CD4-positive, alpha-beta T cell treated with Interleukin-4 for 1 hour (primary cell): ENCODE measurements at regions not wholly inside any gene's neighbourhood (a gene's known extent, or its start where the extent isn't known, plus 50 kb on each side); places are given as distances from the start of the nearest gene placed in this dataset.

Source experiments
- DNase-seq, 2 donors: peaks; one replicate each; pipeline ENCODE4 v3.0.0-alpha.2; 2020 to 2022

DNA sequence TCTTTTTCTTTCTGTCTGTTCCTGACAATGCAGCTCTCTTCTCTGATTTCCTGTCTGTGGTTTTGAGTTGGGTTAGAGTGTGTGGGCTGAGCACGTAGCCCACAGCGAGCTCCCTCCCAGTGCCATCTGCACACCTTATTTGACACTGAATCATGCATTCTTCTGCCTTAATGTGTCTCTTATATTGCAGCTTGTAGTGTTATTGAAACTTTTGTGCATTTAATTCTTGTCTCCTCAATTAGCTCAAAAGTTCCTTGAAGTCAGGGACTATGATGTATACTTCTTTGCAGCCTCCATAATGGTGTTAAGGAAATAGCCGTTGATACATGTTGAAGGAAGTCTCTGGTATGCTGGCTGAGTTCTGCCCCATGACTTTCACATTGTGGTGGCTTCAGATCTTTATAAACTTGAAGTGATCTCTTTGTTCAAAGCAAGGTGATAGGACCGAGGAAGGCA lies 576.2 kb upstream of the CLINT1 start:
- peak in 1 of 2 donors; percentile 15 for DNase-seq

DNA sequence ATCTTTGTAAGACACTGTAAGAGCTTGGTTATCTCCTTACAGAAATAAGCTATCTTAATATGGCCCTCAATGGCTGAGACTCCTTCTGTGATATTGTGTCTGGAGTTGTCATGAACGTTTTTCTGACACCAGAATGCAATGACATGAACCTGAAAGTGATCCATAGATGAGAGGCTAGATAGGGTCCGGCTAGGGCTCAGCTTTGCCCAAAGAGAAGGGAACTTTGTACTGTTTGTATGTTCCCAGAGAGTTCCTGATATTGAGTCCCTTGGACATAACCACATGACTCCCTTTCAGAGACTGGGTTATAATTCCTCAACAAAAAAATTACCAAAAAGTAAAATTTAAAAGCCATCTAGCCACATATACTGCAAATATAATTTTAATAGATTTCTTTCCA lies 575.8 kb upstream of the CLINT1 start:
- no peak for DNase-seq

DNA sequence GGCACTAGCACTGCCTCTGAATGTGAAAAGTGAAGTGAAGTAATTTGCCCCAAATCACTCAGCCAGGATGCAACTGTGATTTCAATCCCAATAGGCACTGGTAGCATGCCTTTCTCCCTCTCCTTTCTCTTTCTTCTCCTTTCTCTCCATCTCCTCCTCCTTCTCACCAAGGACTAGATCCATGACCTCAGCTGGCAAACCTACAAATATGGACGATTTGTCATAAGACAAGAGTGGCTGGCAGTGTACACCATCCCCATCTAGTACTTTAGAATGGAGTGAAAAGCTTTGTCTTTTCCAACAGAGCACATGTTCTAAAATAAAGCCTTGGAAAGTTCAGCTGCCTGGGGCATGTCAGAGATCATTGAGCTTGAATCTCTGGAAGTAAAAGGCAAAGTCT lies 574.7 kb upstream of the CLINT1 start:
- no peak for DNase-seq

DNA sequence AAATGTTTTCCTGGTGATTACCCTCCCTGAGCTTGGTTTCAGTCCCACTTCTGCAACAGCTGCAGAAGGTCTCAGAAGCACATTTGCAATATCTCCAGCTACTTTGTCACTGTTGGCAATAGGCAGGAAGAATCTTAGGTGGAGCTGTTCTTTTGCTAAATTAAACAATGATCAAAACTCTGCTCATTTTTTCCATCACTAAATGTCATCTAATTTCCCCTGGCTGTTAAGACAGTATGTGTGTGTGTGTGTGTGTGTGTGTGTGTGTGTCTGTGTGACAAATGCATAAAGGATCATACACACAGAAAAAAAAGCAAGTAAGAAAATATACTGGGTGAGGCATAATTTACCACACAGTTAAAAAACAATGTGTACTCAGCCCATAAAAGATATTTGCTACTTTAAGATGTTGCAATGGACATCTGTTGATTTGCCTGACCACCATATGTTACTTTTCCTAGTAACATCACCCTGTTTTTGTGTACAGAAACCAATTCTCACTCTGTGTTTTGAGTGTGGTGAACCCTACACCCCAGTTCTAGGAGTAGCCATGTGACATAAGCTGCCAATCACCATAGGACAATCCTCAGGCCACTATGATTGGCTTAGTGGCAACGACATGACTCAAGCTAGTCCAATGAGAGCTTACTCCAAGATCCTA lies 572.6 kb upstream of the CLINT1 start:
- no peak for DNase-seq

DNA sequence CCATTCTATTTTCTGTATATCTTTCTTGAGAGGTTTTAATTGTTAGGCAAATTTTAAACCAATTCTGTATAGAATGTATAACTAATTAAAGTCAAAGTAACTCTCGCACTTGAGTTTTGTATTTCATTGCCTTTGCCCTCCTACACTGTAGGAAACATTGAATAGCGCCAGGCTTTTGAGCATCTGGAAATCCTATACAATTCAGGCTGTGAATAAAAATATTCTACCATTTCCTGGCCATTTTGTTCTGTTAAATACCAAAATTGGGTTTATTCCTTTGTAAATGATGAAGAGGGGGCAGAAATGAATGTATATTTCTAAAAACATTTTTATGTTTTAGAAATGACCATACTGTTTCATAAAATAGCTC lies 571.8 kb upstream of the CLINT1 start:
- DNase-seq = no peak

DNA sequence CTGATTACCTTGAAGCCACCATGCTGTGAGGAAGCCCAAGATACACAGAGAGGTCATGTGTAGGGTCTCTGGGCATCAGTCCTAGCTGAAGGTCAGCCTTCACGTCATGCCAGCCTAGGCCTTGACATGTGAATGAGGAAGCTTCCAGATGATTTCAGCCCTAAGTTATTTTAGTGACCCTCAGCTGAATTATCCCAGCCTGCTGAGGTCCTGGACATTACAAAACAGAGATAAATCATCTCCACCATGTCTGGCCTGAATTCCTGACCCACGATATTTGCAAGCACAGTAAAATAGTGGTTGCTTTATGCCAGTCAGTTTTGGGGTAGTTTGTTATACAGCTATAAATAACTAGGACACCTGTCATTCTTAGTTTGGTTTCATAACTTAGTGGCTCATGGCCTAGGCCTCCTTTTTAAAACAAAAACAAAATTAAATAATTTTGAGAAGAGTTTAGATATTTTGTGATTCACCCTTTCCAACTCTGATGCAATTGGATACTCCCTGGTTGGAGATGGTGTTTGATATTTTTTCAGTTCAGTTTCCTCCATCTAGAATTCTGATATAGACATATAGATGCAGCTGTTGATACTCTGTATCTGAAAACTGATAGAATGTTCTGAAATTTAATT lies 571.3 kb upstream of the CLINT1 start:
- DNase-seq = no peak

DNA sequence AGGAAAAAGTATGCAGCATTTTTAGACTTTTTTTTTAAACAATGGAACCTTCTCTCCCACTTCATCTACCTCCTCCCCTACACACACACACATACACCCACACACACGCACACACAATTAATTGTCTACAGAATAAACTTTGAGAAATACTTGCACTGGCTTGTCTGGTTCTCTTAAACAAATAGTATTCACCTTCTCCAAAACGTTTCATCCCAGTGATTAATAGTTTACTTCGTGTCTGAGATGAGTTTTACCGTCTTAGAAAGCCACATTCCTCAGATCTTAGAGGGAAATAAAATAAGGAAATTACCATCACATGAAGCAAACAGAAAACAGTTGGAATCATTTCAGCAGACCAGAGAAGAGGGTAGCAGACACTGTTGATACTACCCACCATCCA lies 570.6 kb upstream of the CLINT1 start:
- no peak for DNase-seq

DNA sequence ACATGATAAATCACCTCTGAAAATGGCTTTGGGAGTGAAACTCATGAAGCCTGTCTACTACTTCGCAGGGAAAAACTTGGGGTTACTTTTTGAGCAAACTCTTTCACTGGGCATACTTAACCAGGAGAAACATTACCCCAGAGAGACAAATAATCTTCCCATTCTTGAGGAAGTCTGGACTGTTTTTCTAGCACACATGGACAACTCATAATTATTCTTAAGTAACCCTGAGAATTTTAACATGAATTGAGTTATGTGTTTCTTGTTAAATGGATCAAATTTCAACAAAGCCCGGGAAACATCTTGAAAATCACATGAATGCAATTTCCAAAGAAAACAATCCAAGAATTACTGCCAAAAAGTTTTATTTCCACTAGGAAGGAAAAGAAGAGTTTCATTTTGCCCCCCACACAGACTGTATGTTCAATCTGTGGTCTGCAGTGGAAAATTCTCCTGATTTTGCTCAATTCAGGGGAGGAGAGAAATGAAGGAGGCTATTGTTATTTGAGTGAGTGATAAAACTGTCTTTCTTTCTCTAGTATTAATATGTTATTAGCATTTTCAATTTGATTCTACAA lies 564.8 kb upstream of the CLINT1 start:
- no peak for DNase-seq

DNA sequence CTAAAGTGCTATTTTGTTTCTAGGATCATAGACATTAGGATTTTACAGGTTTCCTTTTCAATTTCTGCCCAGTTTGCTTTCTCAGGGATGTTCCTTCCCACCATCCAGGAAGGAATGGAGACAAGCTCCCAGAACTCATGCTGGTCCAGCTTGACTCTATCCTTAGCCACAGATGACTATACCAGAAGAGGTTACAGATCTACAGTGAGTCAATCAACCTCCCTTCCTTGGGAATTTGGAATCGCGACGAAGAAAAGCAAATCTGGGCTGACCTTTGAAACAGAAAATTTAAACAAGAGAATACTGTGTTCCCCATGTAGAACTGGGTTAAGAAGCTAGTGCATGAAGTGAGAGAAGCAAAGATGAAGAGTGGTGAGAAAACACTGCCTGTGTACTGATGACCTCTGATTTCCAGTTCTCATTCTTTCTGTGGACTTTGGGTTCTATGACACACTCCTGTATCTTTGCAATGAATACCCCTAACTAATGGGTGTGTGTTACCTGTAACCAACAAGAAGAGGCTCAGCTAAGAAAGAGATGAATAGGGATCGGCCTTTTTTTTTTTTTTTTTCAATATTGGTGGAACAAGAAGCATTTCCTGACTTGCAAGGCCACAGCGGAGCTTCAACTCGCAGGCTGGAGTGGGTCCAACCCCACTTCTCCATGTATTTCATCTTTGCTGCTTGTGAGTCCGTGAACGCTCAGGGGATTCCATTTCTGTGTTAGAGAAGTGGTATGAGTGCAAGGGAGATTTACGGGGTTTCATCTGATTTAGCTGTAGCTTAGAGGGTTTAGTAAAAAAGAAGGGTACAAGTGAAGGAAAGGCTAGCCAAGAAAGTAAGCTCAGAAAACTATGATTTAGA lies 563.9 kb upstream of the CLINT1 start:
- no peak for DNase-seq

DNA sequence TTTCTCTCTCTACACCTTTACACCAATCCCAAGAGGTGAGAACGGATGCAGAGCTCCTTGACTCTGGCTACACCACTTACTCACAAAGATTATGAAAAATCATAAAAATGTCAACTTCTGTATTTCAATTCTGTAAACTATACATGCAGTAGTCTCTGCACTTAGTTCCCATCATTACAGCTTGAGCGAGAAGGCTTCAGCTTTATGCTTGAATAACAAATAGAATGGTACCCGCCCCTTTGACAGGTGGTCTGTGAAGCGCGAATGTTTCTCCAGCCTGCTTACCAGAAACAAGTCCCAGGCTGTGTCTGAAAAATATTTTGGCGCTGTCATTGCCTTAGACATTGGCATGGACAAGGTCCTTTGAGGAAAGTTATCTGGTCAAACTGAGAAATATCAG lies 562.4 kb upstream of the CLINT1 start:
- DNase-seq = no peak

DNA sequence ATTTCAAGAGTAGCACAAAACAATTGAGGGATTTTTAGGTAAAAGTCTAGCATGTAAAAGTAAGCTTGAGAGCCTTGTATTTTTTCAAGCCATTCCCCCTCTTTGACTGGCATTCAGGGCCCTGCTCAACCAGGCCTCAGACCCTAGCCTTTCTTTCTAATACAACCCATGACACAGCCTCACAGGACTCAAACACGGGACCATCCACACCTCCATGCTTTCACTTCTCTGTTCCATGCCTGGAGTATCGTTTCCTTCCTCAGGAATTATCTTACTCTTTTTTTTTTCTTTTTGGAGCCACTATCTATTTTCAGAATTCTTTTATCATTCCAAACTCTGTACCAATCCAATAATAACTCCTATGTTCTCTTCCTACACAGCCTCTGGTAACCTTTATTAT lies 560.2 kb upstream of the CLINT1 start:
- DNase-seq = no peak

DNA sequence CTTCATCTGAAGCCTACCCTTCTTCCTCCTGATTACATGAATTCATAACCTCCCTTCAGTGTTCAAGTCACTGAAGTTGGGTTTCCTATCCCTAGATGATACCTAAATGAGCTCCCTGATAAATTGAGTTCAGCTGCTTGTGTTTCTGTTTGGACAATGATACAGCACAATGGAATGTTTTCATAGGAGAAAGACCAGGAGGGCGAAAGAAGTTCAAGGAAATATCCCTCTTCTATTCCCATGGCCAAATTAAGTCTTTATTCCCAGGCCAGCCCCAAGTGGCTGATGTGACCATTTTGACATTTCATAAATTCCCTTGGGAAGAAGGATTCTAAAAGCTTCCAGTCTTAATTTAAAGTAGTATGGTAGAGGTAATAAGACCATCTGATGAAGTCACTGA lies 555.8 kb upstream of the CLINT1 start:
- no peak for DNase-seq

DNA sequence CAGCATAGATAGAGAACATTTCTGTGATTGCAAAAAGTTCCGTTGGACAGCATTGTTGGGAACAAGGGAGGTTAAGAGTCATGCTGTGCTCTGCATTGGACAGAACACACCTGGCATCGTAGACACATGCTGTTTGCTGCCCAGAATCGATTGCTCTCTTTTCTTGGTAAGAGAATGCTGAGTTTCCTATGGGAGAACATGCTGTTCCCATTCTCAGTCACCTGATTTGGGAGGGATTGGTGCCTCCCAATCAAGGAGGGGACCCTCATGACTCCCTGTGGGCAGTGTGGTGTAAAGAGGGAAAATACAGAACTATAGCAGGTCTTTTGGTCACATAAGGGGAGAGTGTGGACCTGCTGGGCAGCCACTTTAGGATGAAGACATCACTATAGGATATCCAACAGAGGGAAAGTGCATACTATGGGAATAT lies 555.4 kb upstream of the CLINT1 start:
- no peak for DNase-seq

DNA sequence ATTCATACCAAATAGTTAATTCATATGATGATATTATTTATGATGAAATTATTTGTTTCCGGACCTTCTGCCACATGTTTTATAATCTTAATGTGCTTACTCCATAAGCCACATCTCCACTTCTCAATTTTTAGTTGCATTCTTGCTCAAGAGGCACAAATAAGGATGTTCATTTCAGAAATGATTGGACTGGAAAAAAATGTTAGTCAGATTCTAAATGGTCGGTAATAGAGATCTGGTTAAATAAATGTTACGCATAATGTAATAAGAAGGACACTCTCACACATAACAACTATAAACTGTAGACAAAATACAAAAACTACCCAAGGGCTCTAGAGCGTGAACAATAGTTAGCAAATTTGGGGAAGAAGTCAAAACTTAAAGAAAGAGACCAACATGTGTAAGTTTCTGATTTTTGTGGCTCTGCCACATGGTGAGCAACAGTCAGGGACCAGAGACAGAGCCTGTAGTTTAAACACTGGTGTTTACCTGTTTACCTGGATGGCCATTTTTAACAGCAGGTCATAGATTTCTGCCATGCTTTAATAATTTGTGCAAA lies 554.3 kb upstream of the CLINT1 start:
- peak in 1 of 2 donors; percentile 2 for DNase-seq

DNA sequence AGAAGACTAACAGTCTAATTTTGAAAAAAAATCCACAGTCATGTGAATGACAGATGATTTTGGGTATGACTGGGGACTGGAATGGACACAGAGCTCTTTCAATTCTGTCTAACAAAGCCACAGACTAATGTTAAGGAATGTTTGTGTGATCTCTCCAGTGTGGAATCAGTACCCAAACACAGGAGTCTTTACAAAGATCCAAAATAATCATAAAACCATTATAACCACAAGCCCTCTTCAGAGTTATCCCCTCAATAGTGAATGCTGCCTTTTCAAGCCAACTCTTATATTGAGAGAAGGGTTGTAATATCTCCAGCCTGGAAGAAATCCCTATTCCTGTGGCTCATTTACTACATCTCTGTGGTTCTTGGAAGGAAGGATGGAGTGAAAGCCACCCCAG lies 552.0 kb upstream of the CLINT1 start:
- DNase-seq = no peak

DNA sequence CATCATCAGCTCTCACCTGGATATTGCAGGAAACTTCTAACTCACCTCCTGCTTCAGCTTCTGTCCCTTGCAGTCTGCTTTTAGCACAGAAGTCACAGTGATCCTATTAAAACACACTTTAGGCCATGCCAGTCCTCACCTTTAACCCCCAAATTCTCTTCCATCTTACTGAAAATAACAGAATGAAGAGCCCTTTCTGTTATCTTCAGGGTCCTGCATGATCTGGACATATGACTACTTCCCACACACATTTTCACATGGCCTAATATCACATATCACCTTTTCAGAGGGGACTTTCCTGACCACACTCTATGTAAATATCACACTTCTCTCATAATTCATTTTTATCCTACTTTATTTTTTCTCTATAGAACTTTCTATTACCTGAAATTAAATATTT lies 550.6 kb upstream of the CLINT1 start:
- DNase-seq = no peak

DNA sequence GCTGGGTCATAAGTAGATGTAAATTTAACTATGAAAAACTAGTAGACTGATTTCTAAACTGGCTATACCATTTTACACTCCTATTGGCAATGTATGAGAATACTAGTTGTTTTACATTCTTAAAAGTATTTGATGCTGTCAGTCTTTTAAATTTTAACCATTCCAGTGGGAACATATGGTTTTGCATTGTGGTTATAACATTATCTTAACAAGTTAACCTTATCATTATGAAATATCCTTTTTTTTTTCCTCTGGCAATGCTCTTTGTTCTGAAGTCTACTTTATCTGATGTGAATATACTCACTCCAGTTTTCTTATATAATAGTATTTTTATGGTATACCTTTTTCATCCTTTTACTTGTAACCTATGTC lies 548.9 kb upstream of the CLINT1 start:
- no peak for DNase-seq

DNA sequence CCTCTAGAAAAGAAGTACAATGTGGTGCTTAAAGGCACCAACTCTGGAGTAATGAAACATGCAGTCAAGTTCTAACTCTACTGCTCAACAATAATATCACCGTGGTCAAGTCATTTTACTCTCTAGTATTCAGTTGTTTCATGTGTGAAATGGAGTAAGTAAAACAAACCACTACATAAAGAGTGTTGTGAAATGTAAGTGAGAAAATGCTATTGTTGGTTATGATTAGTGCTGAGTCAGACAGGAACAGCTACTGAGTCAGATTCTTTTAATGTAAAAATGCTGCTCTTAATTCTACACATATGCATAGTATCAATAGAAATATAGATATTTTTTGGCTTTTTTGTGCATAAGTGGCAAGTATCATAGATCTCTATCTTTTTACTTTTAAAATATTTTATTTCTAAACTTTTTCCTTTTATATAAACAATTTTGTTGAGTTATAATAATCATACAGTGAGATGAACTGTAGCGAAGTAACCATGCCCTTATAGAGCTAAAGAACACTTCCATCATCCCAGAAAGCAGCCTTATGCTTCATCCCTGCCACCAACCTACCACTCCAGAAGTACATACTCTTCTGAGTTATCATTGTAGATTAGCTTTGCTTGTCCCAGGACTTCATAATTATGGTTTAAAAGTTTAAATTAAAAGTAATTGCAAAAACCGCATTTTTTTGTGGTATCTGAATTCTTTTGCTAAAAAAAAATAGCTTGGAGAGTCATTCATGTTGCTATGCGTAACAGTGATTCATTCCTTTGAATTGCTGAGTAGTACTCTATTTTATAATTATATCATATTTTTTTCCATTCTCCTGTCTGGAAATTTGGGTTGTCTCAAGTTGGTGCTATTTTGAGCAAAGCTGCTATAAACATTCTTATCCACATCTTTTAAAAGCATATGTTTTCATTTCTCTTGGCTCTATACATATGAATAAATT lies 548.2 kb upstream of the CLINT1 start:
- no peak for DNase-seq

DNA sequence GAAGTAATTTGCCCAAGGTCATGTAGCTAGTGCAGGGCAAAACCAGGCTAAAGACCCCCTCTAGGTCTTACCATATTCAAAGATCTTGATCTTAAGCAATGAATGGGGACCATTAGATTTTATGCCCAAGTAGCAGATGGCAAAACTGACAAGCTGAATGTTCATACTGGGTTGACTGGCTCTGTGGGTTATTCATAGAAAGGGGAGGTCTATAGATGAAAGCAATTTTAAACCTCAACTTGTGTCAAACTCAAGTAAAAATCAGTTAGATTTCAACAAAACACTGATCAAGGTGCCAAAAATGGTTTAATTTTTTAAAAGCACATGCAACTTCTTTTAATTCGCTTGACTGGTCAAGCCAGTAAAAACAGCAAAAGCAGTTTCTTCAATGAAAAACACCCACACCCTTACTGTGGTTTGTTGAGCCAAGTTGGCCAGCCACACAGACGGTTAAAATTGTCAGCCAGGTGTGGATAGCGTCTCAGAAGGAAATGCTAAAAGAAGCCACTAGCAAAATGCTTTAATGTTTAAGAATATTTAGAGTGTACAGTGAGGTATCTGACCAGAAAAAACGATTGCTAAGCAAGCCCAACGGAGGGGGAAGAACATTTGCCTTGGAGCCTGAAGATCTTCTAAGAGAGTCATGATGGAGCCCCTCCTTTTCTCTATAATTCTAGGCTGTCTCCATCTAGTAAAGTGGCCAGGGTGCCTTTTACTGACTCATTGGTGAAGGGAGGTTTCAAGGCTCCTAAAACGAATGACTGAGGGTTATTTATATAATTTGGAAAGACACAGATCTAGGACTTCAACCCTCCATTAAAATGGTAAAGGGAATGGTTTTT lies 539.6 kb upstream of the CLINT1 start:
- no peak for DNase-seq

DNA sequence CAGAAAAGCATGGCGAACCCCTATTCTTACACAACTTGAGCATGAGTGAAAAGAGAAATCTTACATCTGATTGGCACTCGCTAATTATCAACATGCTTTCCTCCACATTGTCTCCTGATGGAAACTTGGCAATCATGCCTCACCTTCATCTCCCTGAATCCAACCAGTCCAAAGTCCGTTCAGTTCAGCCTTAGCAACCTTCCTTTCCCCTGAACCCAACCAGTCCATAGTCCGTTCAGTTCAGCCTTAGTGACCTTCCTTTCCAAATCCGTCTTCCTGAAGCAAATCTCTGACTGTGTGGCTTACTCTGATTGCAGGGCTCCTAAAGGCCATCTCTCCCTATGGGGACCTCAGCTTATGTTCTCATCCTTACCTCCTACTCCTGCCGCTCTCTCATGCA lies 538.3 kb upstream of the CLINT1 start:
- DNase-seq = no peak

DNA sequence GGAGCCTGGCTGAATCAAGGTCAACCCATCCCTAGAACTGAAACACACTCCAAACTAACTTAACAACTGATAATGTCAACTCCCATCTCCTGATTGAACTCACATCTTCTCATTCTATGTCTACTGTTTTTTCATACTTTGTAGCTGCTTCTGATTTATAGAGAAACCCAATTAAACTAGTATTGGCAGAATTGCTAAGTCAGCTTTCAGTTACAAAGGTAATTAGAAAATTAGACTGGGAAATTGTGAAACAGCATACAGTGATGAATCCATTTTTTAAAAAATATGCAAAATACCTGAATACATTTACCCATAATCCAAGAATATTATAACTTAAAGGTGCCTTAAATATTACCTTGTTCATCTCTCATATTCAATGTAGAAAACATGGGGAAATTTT lies 535.2 kb upstream of the CLINT1 start:
- DNase-seq = no peak
